ENCODE measurements at regions not wholly inside any gene's neighbourhood (a gene's known extent, or its start where the extent isn't known, plus 50 kb on each side); places are given as distances from the start of the nearest gene placed in this dataset.

DNA sequence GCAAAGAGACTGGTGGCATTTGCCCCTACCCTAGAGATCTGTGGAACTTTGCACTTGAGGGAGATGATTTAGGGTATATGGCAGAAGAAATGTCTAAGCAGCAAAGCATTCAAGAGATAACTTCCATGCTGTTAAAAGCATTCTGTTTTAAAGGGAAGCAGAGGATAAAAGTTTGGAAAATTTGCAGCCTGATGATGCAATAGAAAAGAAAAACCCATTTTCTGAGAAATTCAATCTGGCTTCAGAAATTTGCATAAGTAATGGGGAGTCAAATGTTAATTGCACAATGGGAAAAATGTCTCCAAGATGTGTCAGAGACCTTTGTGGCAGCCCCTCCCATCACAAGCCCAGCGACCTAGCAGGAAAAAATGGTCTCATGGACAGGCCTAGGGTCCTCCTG lies 361.7 kb downstream of the ANKRD7 start:
- no peak for FAIRE-seq
- RAD21 ChIA-PET (ENCODE audit: unreplicated experiment): no interaction called here
- Histone ChIP-seq H3K27me3 (replicated peaks in 1 of 2; ENCODE audit: control insufficient read depth in 2 of 2, insufficient read depth in 2 of 2, low read length in 1 of 2) (no peaks in the 10 kb centered on the region), H3K79me2 (ENCODE audit: control insufficient read depth, insufficient read depth, low read length) (no peaks in the 10 kb centered on the region), H3K27ac (ENCODE audit: control insufficient read depth, insufficient read depth) (no peak overlapping the region), H3K9ac (ENCODE audit: control insufficient read depth, insufficient read depth, low read length) (no peak overlapping the region), H3K36me3 (ENCODE audit: control insufficient read depth in 2 of 2, insufficient read depth in 2 of 2, low read length in 1 of 2) (no peaks in the 10 kb centered on the region), H4K20me1 (ENCODE audit: control insufficient read depth, insufficient read depth) (no peaks in the 10 kb centered on the region), H3K4me3 (no peak overlapping the region), H3K4me1 (ENCODE audit: control insufficient read depth, insufficient read depth, low read length) (no peaks in the 10 kb centered on the region), H3K4me2 (ENCODE audit: control insufficient read depth, insufficient read depth) (no peak overlapping the region), H3K9me3 (replicated peaks; ENCODE audit: control insufficient read depth, insufficient read depth, low read length) (no peaks in the 10 kb centered on the region), H2AFZ (ENCODE audit: control insufficient read depth, low read depth, low read length) (no peak overlapping the region)
- POLR2A ChIA-PET: no interaction called here
- CTCF ChIA-PET: no interaction called here
- TF ChIP-seq BACH1 (IDR thresholded peaks at IDR 0.05; ENCODE audit: borderline replicate concordance) (no peak), ZNF384 (IDR thresholded peaks at IDR 0.05; ENCODE audit: borderline replicate concordance, low read depth, low read length) (no peak), ZNF217 (IDR thresholded peaks at IDR 0.05) (no peak), RAD51 (IDR thresholded peaks at IDR 0.05) (no peak), CBX5 (IDR thresholded peaks at IDR 0.05; ENCODE audit: low read depth) (no peak), TCF12 (IDR thresholded peaks at IDR 0.05; ENCODE audit: low read depth, low read length) (no peak)
- 0% methylated on average over 1 of the region's 1 CpG for WGBS (ENCODE audit: insufficient coverage, insufficient replicate concordance, low lambda C conversion rate, missing lambda C conversion rate)
- SMC1A ChIA-PET (ENCODE audit: uncharacterized antibody, unreplicated experiment): interaction anchor here (0.7 kb wide), 1 partner anchor 104 kb away, joined by 3 read pairs; no protein-coding TSS in a partner anchor
- DNase-seq (ENCODE audit: low read depth, low spot score): no peak
- ATAC-seq: no peak
- intact Hi-C loops (cut with micrococcal nuclease; ENCODE audit: unreplicated experiment) (no loop called here), in situ Hi-C loops (cut with MboI) (no loop called here)
- no TSS peak for BruUV-seq (replicated peaks)

DNA sequence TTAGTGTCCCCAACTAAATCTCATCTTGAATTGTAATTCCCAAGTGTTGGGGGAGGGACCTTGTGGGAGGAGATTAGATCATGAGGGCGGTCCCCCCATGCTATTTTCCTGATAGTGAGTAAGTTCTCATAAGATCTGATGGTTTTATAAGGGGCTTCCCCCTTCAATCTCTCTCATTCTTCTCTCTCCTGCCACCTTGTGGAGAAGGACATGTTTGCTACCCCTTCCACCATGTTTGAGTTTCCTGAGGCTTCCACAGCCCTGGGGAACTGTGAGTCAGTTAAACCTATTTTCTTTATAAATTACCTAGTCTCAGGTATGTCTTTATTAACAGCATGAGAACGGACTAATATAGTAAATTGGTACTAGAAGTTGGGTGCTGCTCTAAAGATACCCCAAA lies 365.6 kb downstream of the ANKRD7 start:
- ChIA-PET RAD21 (ENCODE audit: unreplicated experiment) (no interaction called here), CTCF (no interaction called here), SMC1A (ENCODE audit: uncharacterized antibody, unreplicated experiment) (no interaction called here), POLR2A (no interaction called here)
- H3K9ac ChIP-seq (ENCODE audit: control insufficient read depth, insufficient read depth, low read length): no peak overlapping the region
- FAIRE-seq: peak; percentile 72
- no peak overlapping the region for H2AFZ ChIP-seq (ENCODE audit: control insufficient read depth, low read depth, low read length)
- DNase-seq (ENCODE audit: low read depth, low spot score): no peak
- WGBS (ENCODE audit: insufficient coverage, insufficient replicate concordance, low lambda C conversion rate, missing lambda C conversion rate): 0% methylated on average over 2 of the region's 2 CpGs
- H3K27me3 ChIP-seq (replicated peaks in 1 of 2; ENCODE audit: control insufficient read depth in 2 of 2, insufficient read depth in 2 of 2, low read length in 1 of 2): no peaks in the 10 kb centered on the region
- H3K27ac ChIP-seq (ENCODE audit: control insufficient read depth, insufficient read depth): no peak overlapping the region
- no peaks in the 10 kb centered on the region for H3K4me1 ChIP-seq (ENCODE audit: control insufficient read depth, insufficient read depth, low read length)
- TF ChIP-seq CTCF (IDR thresholded peaks at IDR 0.05 in 2 of 3, conservative IDR thresholded peaks at IDR 0.05 in 1 of 3; ENCODE audit: control insufficient read depth in 2 of 3, extremely low read depth in 1 of 3, insufficient read depth in 1 of 3, low read depth in 3 of 3, low read length in 3 of 3) (peak; percentile 40 to 41 (median 41); a peak in 5 of 6 replicates), CBFB (IDR thresholded peaks at IDR 0.05; ENCODE audit: low read depth) (no peak), YY1 (IDR thresholded peaks at IDR 0.05; ENCODE audit: low read depth, low read length) (peak; percentile 79), SMC3 (IDR thresholded peaks at IDR 0.05; ENCODE audit: borderline replicate concordance, low read length) (peak; percentile 21; the same call in 1 of the 2 replicates), RAD21 (IDR thresholded peaks at IDR 0.05; ENCODE audit: insufficient read depth, low read depth, low read length) (peak; percentile 60)
- ATAC-seq: peak; percentile 89
- no peak overlapping the region for H3K4me3 ChIP-seq
- no peaks in the 10 kb centered on the region for H4K20me1 ChIP-seq (ENCODE audit: control insufficient read depth, insufficient read depth)
- H3K36me3 ChIP-seq (ENCODE audit: control insufficient read depth in 2 of 2, insufficient read depth in 2 of 2, low read length in 1 of 2): no peaks in the 10 kb centered on the region
- no TSS peak for BruUV-seq (replicated peaks)
- H3K79me2 ChIP-seq (ENCODE audit: control insufficient read depth, insufficient read depth, low read length): no peaks in the 10 kb centered on the region
- in situ Hi-C loops (cut with MboI): loop anchor here (10.0 kb wide), 1 partner anchor 335 kb away; no protein-coding TSS in a partner anchor
- no peak overlapping the region for H3K4me2 ChIP-seq (ENCODE audit: control insufficient read depth, insufficient read depth)
- H3K9me3 ChIP-seq (replicated peaks; ENCODE audit: control insufficient read depth, insufficient read depth, low read length): no peaks in the 10 kb centered on the region
- intact Hi-C loops (cut with micrococcal nuclease; ENCODE audit: unreplicated experiment): loop anchor here (1.0 to 5.0 kb wide), 2 partner anchors 238 to 331 kb away; no protein-coding TSS in a partner anchor
